Prostate gland (tissue), 2 donors: ENCODE measurements at regions not wholly inside any gene's neighbourhood (a gene's known extent, or its start where the extent isn't known, plus 50 kb on each side); places are given as distances from the start of the nearest gene placed in this dataset.

Experiments used
- DNase-seq: peaks from one replicate; pipeline ENCODE4 v3.0.0-alpha.2; 2019; ENCODE audit warnings: low spot score
- H3K27ac ChIP-seq, 2 donors: fragments of 200-600 bp; sonication (generic); 2 replicates each; pipeline ENCODE4 v1.5.1; 2017 to 2019
- H3K27me3 ChIP-seq: fragments of 200-600 bp; sonication (generic); replicated peaks from 2 replicates; pipeline ENCODE4 v1.5.1; 2019; ENCODE audit not compliant: insufficient read depth
- H3K36me3 ChIP-seq, 2 donors: fragments of 200-600 bp; sonication (generic); 1 replicate in 1 of 2; 2 replicates in 1 of 2; pipeline versions ENCODE4 v1.5.1 to v1.8.1; 2017 to 2019
- H3K4me1 ChIP-seq: fragments of 200-600 bp; sonication (generic); replicated peaks from 2 replicates; pipeline ENCODE4 v1.5.1; 2019
- H3K4me3 ChIP-seq, 2 donors: fragments of 200-600 bp; sonication (generic); 2 replicates each; pipeline ENCODE4 v1.5.1; 2017 to 2019
- H3K9me3 ChIP-seq: fragments of 200-600 bp; sonication (generic); 2 replicates; pipeline ENCODE4 v1.5.1; 2017
- CTCF ChIP-seq, 4 experiments: fragments of 200-600 bp in 2 of 4; fragments of 450-650 bp in 2 of 4; sonication (generic) in 2 of 4; IDR thresholded peaks; 1 replicate in 3 of 4; 2 replicates in 1 of 4; pipeline ENCODE4 v1.5.1; 2016 to 2019; ENCODE audit warnings: antibody characterized with exemption in 4 of 4, mild to moderate bottlenecking in 2 of 4, moderate library complexity in 2 of 4
- POLR2A ChIP-seq: fragments of 450-650 bp; IDR thresholded peaks from one replicate; pipeline ENCODE4 v1.6.1; 2016; ENCODE audit warnings: antibody characterized with exemption, mild to moderate bottlenecking
- POLR2AphosphoS5 ChIP-seq: sonication (generic); formaldehyde crosslinking; IDR thresholded peaks from one replicate; pipeline ENCODE4 v1.6.1; 2017; ENCODE audit warnings: antibody characterized with exemption
- WGBS: methylation state at CpG from one replicate; pipeline ENCODE4 v1.1.5; 2018; 5-methylcytosine and 5-hydroxymethylcytosine counted together
- intact Hi-C: fragments of 100-400 bp; cut with DNase I; formaldehyde crosslinking; loops from one replicate; pipeline ENCODE4 v1.14.2; 2022

- Histone ChIP-seq H3K36me3 (peaks cover 0 to 11% of the 10 kb centered on the region in 2 donors), H3K4me3 (no peak overlapping the region), H3K9me3 (no peaks in the 10 kb centered on the region), H3K27me3 (no peaks in the 10 kb centered on the region), H3K4me1 (peaks cover 23% of the 10 kb centered on the region), H3K27ac (no peak overlapping the region)
- WGBS: 83% methylated on average over 12 of the region's 13 CpGs
- intact Hi-C loops: no loop called here
- DNase-seq: no peak
- TF ChIP-seq POLR2AphosphoS5 (no peak), POLR2A (no peak), CTCF (IDR thresholded peaks at IDR 0.05) (no peak)
Observed at GRCh38 chr12:124418156-124418555, 123.3 kb downstream of the RFLNA start.

- Histone ChIP-seq H3K4me1 (peaks cover 9% of the 10 kb centered on the region), H3K36me3 (peaks cover 0 to 11% of the 10 kb centered on the region in 2 donors), H3K27me3 (no peaks in the 10 kb centered on the region), H3K9me3 (no peaks in the 10 kb centered on the region), H3K4me3 (no peak overlapping the region), H3K27ac (no peak overlapping the region)
- intact Hi-C loops: no loop called here
- DNase-seq: no peak
- TF ChIP-seq POLR2AphosphoS5: no peak
- TF ChIP-seq CTCF (IDR thresholded peaks at IDR 0.05): no peak
- no peak for TF ChIP-seq POLR2A
- 90% methylated on average over 59 of the region's 59 CpGs for WGBS
Observed at GRCh38 chr12:124416516-124417395, 121.9 kb downstream of the RFLNA start.

- no peak overlapping the region for H3K27ac ChIP-seq
- no peak overlapping the region for H3K4me3 ChIP-seq
- no peak for DNase-seq
- H3K36me3 ChIP-seq: peaks cover 0 to 9% of the 10 kb centered on the region in 2 donors
- no peaks in the 10 kb centered on the region for H3K9me3 ChIP-seq
- intact Hi-C loops: no loop called here
- 92% methylated on average over 9 of the region's 9 CpGs for WGBS
- TF ChIP-seq POLR2AphosphoS5: no peak
- TF ChIP-seq POLR2A: no peak
- no peak for TF ChIP-seq CTCF (IDR thresholded peaks at IDR 0.05)
- H3K27me3 ChIP-seq: no peaks in the 10 kb centered on the region
- H3K4me1 ChIP-seq: peaks cover 17% of the 10 kb centered on the region
Observed at GRCh38 chr12:124415064-124415463, 120.2 kb downstream of the RFLNA start.

- no peaks in the 10 kb centered on the region for H3K36me3 ChIP-seq
- 29% methylated on average over 6 of the region's 8 CpGs for WGBS
- DNase-seq: no peak
- H3K4me3 ChIP-seq: no peak overlapping the region
- H3K4me1 ChIP-seq: peaks cover 19% of the 10 kb centered on the region
- H3K27me3 ChIP-seq: no peaks in the 10 kb centered on the region
- TF ChIP-seq POLR2AphosphoS5 (no peak), POLR2A (no peak), CTCF (IDR thresholded peaks at IDR 0.05) (no peak)
- no peaks in the 10 kb centered on the region for H3K9me3 ChIP-seq
- peak overlapping the region in 1 of 2 donors; percentile 65 for H3K27ac ChIP-seq
- intact Hi-C loops: no loop called here
Observed at GRCh38 chr12:124413915-124414314, 119.0 kb downstream of the RFLNA start.

GRCh38 chr12:124413401-124413800 is 118.5 kb downstream of the RFLNA start:
- Histone ChIP-seq H3K9me3 (no peaks in the 10 kb centered on the region), H3K27me3 (no peaks in the 10 kb centered on the region), H3K4me3 (no peak overlapping the region), H3K4me1 (peaks cover 19% of the 10 kb centered on the region), H3K36me3 (no peaks in the 10 kb centered on the region), H3K27ac (peak overlapping the region in 1 of 2 donors; percentile 65)
- WGBS: 63% methylated on average over 15 of the region's 15 CpGs
- TF ChIP-seq POLR2AphosphoS5: no peak
- no peak for TF ChIP-seq POLR2A
- TF ChIP-seq CTCF (IDR thresholded peaks at IDR 0.05): no peak
- intact Hi-C loops: no loop called here
- DNase-seq: no peak
